Peyer's patch (tissue), 4 donors: ENCODE measurements at regions not wholly inside any gene's neighbourhood (a gene's known extent, or its start where the extent isn't known, plus 50 kb on each side); places are given as distances from the start of the nearest gene placed in this dataset.

Experiments
- CTCF ChIP-seq, 6 experiments: fragments of 450-650 bp in 4 of 6; fragments of 200-600 bp in 2 of 6; sonication (generic) in 1 of 6; IDR thresholded peaks; one replicate each; pipeline ENCODE4 v1.5.1; 2017 to 2019; ENCODE audit warnings: antibody characterized with exemption in 6 of 6, mild to moderate bottlenecking in 3 of 6, moderate library complexity in 1 of 6
- POLR2A ChIP-seq, 2 donors: fragments of 450-650 bp; IDR thresholded peaks; one replicate each; pipeline ENCODE4 v1.5.1; 2017; ENCODE audit warnings: antibody characterized with exemption in 2 of 2, mild to moderate bottlenecking in 2 of 2, moderate library complexity in 2 of 2

GRCh38 chrX:149274516-149275105 is 230.5 kb downstream of the IDS start:
- TF ChIP-seq CTCF (IDR thresholded peaks at IDR 0.05): no peak
- no peak for TF ChIP-seq POLR2A (IDR thresholded peaks at IDR 0.05)
